H7 (cell line): ENCODE measurements at regions not wholly inside any gene's neighbourhood (a gene's known extent, or its start where the extent isn't known, plus 50 kb on each side); places are given as distances from the start of the nearest gene placed in this dataset.

Experiments
- DNase-seq: peaks from one replicate; pipeline ENCODE4 v3.0.0; 2012
- H3K27me3 ChIP-seq: 2 replicates; pipeline ENCODE4 v1.6.0; 2011; ENCODE audit warnings: mild to moderate bottlenecking, low read length; ENCODE audit not compliant: control insufficient read depth, insufficient read depth
- H3K36me3 ChIP-seq: replicated peaks from 2 replicates; pipeline ENCODE4 v1.5.1; 2011; ENCODE audit warnings: low read length; ENCODE audit not compliant: control insufficient read depth, insufficient read depth
- H3K4me3 ChIP-seq: 2 replicates; pipeline ENCODE4 v1.5.1; 2011; ENCODE audit warnings: low read depth, mild to moderate bottlenecking, control low read depth, low read length, moderate library complexity; ENCODE audit not compliant: insufficient read depth

GRCh38 chr12:65616022-65616421 lies 208.3 kb upstream of the HMGA2 start:
- H3K27me3 ChIP-seq: no peaks in the 10 kb centered on the region
- no peaks in the 10 kb centered on the region for H3K36me3 ChIP-seq
- DNase-seq: no peak
- H3K4me3 ChIP-seq: no peak overlapping the region

- Histone ChIP-seq H3K27me3 (no peaks in the 10 kb centered on the region), H3K36me3 (no peaks in the 10 kb centered on the region), H3K4me3 (no peak overlapping the region)
- DNase-seq: no peak
Observed at GRCh38 chr12:65618588-65618987, 205.7 kb upstream of the HMGA2 start.

GRCh38 chr12:65619018-65619417 lies 205.3 kb upstream of the HMGA2 start:
- H3K27me3 ChIP-seq: no peaks in the 10 kb centered on the region
- no peak overlapping the region for H3K4me3 ChIP-seq
- no peaks in the 10 kb centered on the region for H3K36me3 ChIP-seq
- no peak for DNase-seq

- no peaks in the 10 kb centered on the region for H3K27me3 ChIP-seq
- no peaks in the 10 kb centered on the region for H3K36me3 ChIP-seq
- DNase-seq: no peak
- no peak overlapping the region for H3K4me3 ChIP-seq
Observed at GRCh38 chr12:65620046-65620445, 204.2 kb upstream of the HMGA2 start.

GRCh38 chr12:65622056-65622455 lies 202.2 kb upstream of the HMGA2 start:
- Histone ChIP-seq H3K4me3 (no peak overlapping the region), H3K27me3 (no peaks in the 10 kb centered on the region), H3K36me3 (no peaks in the 10 kb centered on the region)
- DNase-seq: no peak

GRCh38 chr12:65623507-65623906 lies 200.8 kb upstream of the HMGA2 start:
- H3K36me3 ChIP-seq: no peaks in the 10 kb centered on the region
- H3K27me3 ChIP-seq: no peaks in the 10 kb centered on the region
- H3K4me3 ChIP-seq: no peak overlapping the region
- no peak for DNase-seq

- H3K4me3 ChIP-seq: no peak overlapping the region
- DNase-seq: no peak
- no peaks in the 10 kb centered on the region for H3K27me3 ChIP-seq
- H3K36me3 ChIP-seq: no peaks in the 10 kb centered on the region
Observed at GRCh38 chr12:65624554-65625086, 199.7 kb upstream of the HMGA2 start.

- Histone ChIP-seq H3K4me3 (no peak overlapping the region), H3K27me3 (no peaks in the 10 kb centered on the region), H3K36me3 (no peaks in the 10 kb centered on the region)
- DNase-seq: no peak
Observed at GRCh38 chr12:65628061-65628460, 196.2 kb upstream of the HMGA2 start.

GRCh38 chr12:65630555-65630954 lies 193.7 kb upstream of the HMGA2 start:
- no peaks in the 10 kb centered on the region for H3K27me3 ChIP-seq
- H3K4me3 ChIP-seq: no peak overlapping the region
- no peaks in the 10 kb centered on the region for H3K36me3 ChIP-seq
- DNase-seq: no peak

GRCh38 chr12:65631621-65632111 lies 192.6 kb upstream of the HMGA2 start:
- H3K27me3 ChIP-seq: no peaks in the 10 kb centered on the region
- H3K4me3 ChIP-seq: no peak overlapping the region
- no peak for DNase-seq
- no peaks in the 10 kb centered on the region for H3K36me3 ChIP-seq

- no peak for DNase-seq
- Histone ChIP-seq H3K27me3 (no peaks in the 10 kb centered on the region), H3K36me3 (no peaks in the 10 kb centered on the region), H3K4me3 (no peak overlapping the region)
Observed at GRCh38 chr12:65632131-65632855, 192.0 kb upstream of the HMGA2 start.

- no peak for DNase-seq
- Histone ChIP-seq H3K36me3 (no peaks in the 10 kb centered on the region), H3K27me3 (no peaks in the 10 kb centered on the region), H3K4me3 (no peak overlapping the region)
Observed at GRCh38 chr12:65634061-65634460, 190.2 kb upstream of the HMGA2 start.

GRCh38 chr12:65634626-65635331 lies 189.5 kb upstream of the HMGA2 start:
- no peaks in the 10 kb centered on the region for H3K36me3 ChIP-seq
- no peak for DNase-seq
- no peak overlapping the region for H3K4me3 ChIP-seq
- no peaks in the 10 kb centered on the region for H3K27me3 ChIP-seq

- DNase-seq: no peak
- no peaks in the 10 kb centered on the region for H3K27me3 ChIP-seq
- H3K36me3 ChIP-seq: no peaks in the 10 kb centered on the region
- H3K4me3 ChIP-seq: no peak overlapping the region
Observed at GRCh38 chr12:65636436-65636835, 187.8 kb upstream of the HMGA2 start.

GRCh38 chr12:65637150-65637549 lies 187.1 kb upstream of the HMGA2 start:
- Histone ChIP-seq H3K27me3 (no peaks in the 10 kb centered on the region), H3K36me3 (no peaks in the 10 kb centered on the region), H3K4me3 (no peak overlapping the region)
- no peak for DNase-seq
